ENCODE measurements at regions not wholly inside any gene's neighbourhood (a gene's known extent, or its start where the extent isn't known, plus 50 kb on each side); places are given as distances from the start of the nearest gene placed in this dataset.

- no peak overlapping the region for H3K9ac ChIP-seq (ENCODE audit: low read length)
- H3K4me1 ChIP-seq (ENCODE audit: low read length) = no peaks in the 10 kb centered on the region
- no peak overlapping the region for H2AFZ ChIP-seq (ENCODE audit: low read length)
- H3K27ac ChIP-seq (ENCODE audit: low read length) = no peak overlapping the region
- H3K36me3 ChIP-seq (replicated peaks; ENCODE audit: insufficient read depth, low read length) = no peaks in the 10 kb centered on the region
- no peaks in the 10 kb centered on the region for H3K9me3 ChIP-seq (replicated peaks; ENCODE audit: insufficient read depth, low read length)
- no peak for DNase-seq
- H3F3A ChIP-seq (ENCODE audit: insufficient read depth, low read length) = no peaks in the 10 kb centered on the region
- H3K27me3 ChIP-seq (replicated peaks; ENCODE audit: insufficient read depth, low read length) = no peaks in the 10 kb centered on the region
- no peaks in the 10 kb centered on the region for H4K20me1 ChIP-seq (ENCODE audit: insufficient read depth, low read length)
- H3K79me2 ChIP-seq (ENCODE audit: low read length) = no peaks in the 10 kb centered on the region
- TF ChIP-seq EZH2phosphoT487 (IDR thresholded peaks at IDR 0.05; ENCODE audit: low read length) = no peak
- TF ChIP-seq EZH2 (optimal IDR thresholded peaks at IDR 0.05; ENCODE audit: low read depth, low read length) = no peak
- TF ChIP-seq CTCF (IDR thresholded peaks at IDR 0.05; ENCODE audit: low read length) = no peak
- no peak overlapping the region for H3K4me3 ChIP-seq (ENCODE audit: low read length)
- H3K9me2 ChIP-seq (replicated peaks; ENCODE audit: insufficient read depth, low read length) = no peaks in the 10 kb centered on the region
- no peak overlapping the region for H3K4me2 ChIP-seq (ENCODE audit: low read depth, low read length)
Measured at GRCh38 chr12:97408363-97408762, 54.2 kb upstream of the RMST start.

GRCh38 chr12:97411341-97411740 is 51.3 kb upstream of the RMST start:
- TF ChIP-seq EZH2phosphoT487 (IDR thresholded peaks at IDR 0.05; ENCODE audit: low read length) (no peak), CTCF (IDR thresholded peaks at IDR 0.05; ENCODE audit: low read length) (no peak), EZH2 (optimal IDR thresholded peaks at IDR 0.05; ENCODE audit: low read depth, low read length) (no peak)
- Histone ChIP-seq H3K27me3 (replicated peaks; ENCODE audit: insufficient read depth, low read length) (no peaks in the 10 kb centered on the region), H3K4me1 (ENCODE audit: low read length) (no peaks in the 10 kb centered on the region), H2AFZ (ENCODE audit: low read length) (no peak overlapping the region), H3K9me3 (replicated peaks; ENCODE audit: insufficient read depth, low read length) (no peaks in the 10 kb centered on the region), H3K9me2 (replicated peaks; ENCODE audit: insufficient read depth, low read length) (no peaks in the 10 kb centered on the region), H3K4me2 (ENCODE audit: low read depth, low read length) (no peak overlapping the region), H3K4me3 (ENCODE audit: low read length) (no peak overlapping the region), H3K36me3 (replicated peaks; ENCODE audit: insufficient read depth, low read length) (no peaks in the 10 kb centered on the region), H3K27ac (ENCODE audit: low read length) (no peak overlapping the region), H3F3A (ENCODE audit: insufficient read depth, low read length) (no peaks in the 10 kb centered on the region), H3K79me2 (ENCODE audit: low read length) (no peaks in the 10 kb centered on the region), H3K9ac (ENCODE audit: low read length) (no peak overlapping the region), H4K20me1 (ENCODE audit: insufficient read depth, low read length) (no peaks in the 10 kb centered on the region)
- DNase-seq = no peak

Measured in MM.1S (cell line).